Neuronal stem cell (in vitro differentiated cells): ENCODE measurements at regions not wholly inside any gene's neighbourhood (a gene's known extent, or its start where the extent isn't known, plus 50 kb on each side); places are given as distances from the start of the nearest gene placed in this dataset.

Experiments
- DNase-seq: peaks from one replicate; pipeline ENCODE4 v3.0.0-alpha.2; 2013; ENCODE audit warnings: low spot score
- H2AFZ ChIP-seq: one replicate; pipeline ENCODE4 v1.6.1; 2013; ENCODE audit warnings: mild to moderate bottlenecking, low read length, inconsistent platforms
- H2AK5ac ChIP-seq: 2 replicates; pipeline ENCODE4 v1.6.1; 2013; ENCODE audit warnings: low read depth, mild to moderate bottlenecking, inconsistent platforms, low read length, moderate library complexity, mixed read lengths
- H2BK120ac ChIP-seq: 2 replicates; pipeline ENCODE4 v1.6.1; 2013; ENCODE audit warnings: low read depth, mild to moderate bottlenecking, inconsistent platforms, low read length, moderate library complexity, mixed read lengths
- H2BK12ac ChIP-seq: one replicate; pipeline ENCODE4 v1.6.1; 2013; ENCODE audit warnings: low read length, inconsistent platforms
- H2BK15ac ChIP-seq: 2 replicates; pipeline ENCODE4 v1.6.1; 2013; ENCODE audit warnings: mild to moderate bottlenecking, low read length, inconsistent platforms, mixed read lengths
- H2BK5ac ChIP-seq: one replicate; pipeline ENCODE4 v1.6.1; 2013; ENCODE audit warnings: inconsistent platforms, mild to moderate bottlenecking, low read length, moderate library complexity
- H3K14ac ChIP-seq: one replicate; pipeline ENCODE4 v1.6.1; 2013; ENCODE audit warnings: low read length, inconsistent platforms
- H3K18ac ChIP-seq: 2 replicates; pipeline ENCODE4 v1.6.1; 2013; ENCODE audit warnings: low read length, inconsistent platforms
- H3K23ac ChIP-seq: 2 replicates; pipeline ENCODE4 v1.6.1; 2013; ENCODE audit warnings: low read depth, mild to moderate bottlenecking, mixed read lengths, low read length, inconsistent platforms; ENCODE audit not compliant: poor library complexity
- H3K27ac ChIP-seq: replicated peaks from 3 replicates; pipeline ENCODE4 v1.5.1; 2013; ENCODE audit warnings: low read length, inconsistent platforms
- H3K27me3 ChIP-seq, 3 experiments: 2 replicates each; pipeline ENCODE4 v1.6.1; 2013; ENCODE audit warnings: low read length in 3 of 3, mild to moderate bottlenecking in 2 of 3, inconsistent platforms in 1 of 3, low read depth in 1 of 3, mixed read lengths in 1 of 3, moderate library complexity in 1 of 3; ENCODE audit not compliant: control insufficient read depth in 3 of 3, insufficient read depth in 3 of 3
- H3K36me3 ChIP-seq, 2 donors: replicated peaks in 1 of 2; 2 replicates each; pipeline ENCODE4 v1.6.1; 2013; ENCODE audit warnings: low read length in 2 of 2; ENCODE audit not compliant: control insufficient read depth in 2 of 2, insufficient read depth in 2 of 2
- H3K4ac ChIP-seq: 2 replicates; pipeline ENCODE4 v1.6.1; 2013; ENCODE audit warnings: inconsistent platforms, mild to moderate bottlenecking, low read length, moderate library complexity
- H3K4me1 ChIP-seq, 2 donors: 1 replicate in 1 of 2; 2 replicates in 1 of 2; pipeline ENCODE4 v1.6.1; 2013; ENCODE audit warnings: low read length in 2 of 2, low read depth in 1 of 2; ENCODE audit not compliant: control insufficient read depth in 2 of 2, insufficient read depth in 1 of 2
- H3K4me2 ChIP-seq: one replicate; pipeline ENCODE4 v1.6.1; 2013; ENCODE audit warnings: mild to moderate bottlenecking, low read length, inconsistent platforms; ENCODE audit not compliant: insufficient read depth, poor library complexity, severe bottlenecking
- H3K4me3 ChIP-seq, 2 donors: 2 replicates each; pipeline ENCODE4 v1.5.1; 2013; ENCODE audit warnings: low read length in 2 of 2, mild to moderate bottlenecking in 2 of 2, inconsistent platforms in 1 of 2, moderate library complexity in 1 of 2
- H3K79me1 ChIP-seq: one replicate; pipeline ENCODE4 v1.6.1; 2013; ENCODE audit warnings: low read depth, mild to moderate bottlenecking, inconsistent platforms, low read length, moderate library complexity
- H3K9ac ChIP-seq: one replicate; pipeline ENCODE4 v1.6.1; 2013; ENCODE audit warnings: mild to moderate bottlenecking, low read depth, low read length, inconsistent platforms; ENCODE audit not compliant: poor library complexity
- H3K9me3 ChIP-seq, 2 donors: replicated peaks in 1 of 2; 2 replicates each; pipeline versions ENCODE3 to v1.6.1; 2013; ENCODE audit warnings: low read length in 2 of 2, mild to moderate bottlenecking in 2 of 2, inconsistent platforms in 1 of 2, low read depth in 1 of 2, mixed read lengths in 1 of 2, moderate library complexity in 1 of 2; ENCODE audit not compliant: control insufficient read depth in 2 of 2, insufficient read depth in 1 of 2
- H4K8ac ChIP-seq: one replicate; pipeline ENCODE4 v1.6.1; 2013; ENCODE audit warnings: low read depth, mild to moderate bottlenecking, inconsistent platforms, low read length, moderate library complexity
- H4K91ac ChIP-seq: one replicate; pipeline ENCODE4 v1.6.1; 2013; ENCODE audit warnings: low read length, low read depth, mild to moderate bottlenecking, inconsistent platforms; ENCODE audit not compliant: poor library complexity
- WGBS, 2 donors: extraction: QIAGEN DNeasy Blood & Tissue Kit; methylation state at CpG; one replicate each; pipeline ENCODE4 v1.1.7; 2013; ENCODE audit warnings: missing lambda C conversion rate in 2 of 2, mixed read lengths in 1 of 2; ENCODE audit not compliant: insufficient read length in 2 of 2, insufficient replicate concordance in 1 of 2; ENCODE audit errors: extremely low coverage in 2 of 2; 5-methylcytosine and 5-hydroxymethylcytosine counted together

DNA sequence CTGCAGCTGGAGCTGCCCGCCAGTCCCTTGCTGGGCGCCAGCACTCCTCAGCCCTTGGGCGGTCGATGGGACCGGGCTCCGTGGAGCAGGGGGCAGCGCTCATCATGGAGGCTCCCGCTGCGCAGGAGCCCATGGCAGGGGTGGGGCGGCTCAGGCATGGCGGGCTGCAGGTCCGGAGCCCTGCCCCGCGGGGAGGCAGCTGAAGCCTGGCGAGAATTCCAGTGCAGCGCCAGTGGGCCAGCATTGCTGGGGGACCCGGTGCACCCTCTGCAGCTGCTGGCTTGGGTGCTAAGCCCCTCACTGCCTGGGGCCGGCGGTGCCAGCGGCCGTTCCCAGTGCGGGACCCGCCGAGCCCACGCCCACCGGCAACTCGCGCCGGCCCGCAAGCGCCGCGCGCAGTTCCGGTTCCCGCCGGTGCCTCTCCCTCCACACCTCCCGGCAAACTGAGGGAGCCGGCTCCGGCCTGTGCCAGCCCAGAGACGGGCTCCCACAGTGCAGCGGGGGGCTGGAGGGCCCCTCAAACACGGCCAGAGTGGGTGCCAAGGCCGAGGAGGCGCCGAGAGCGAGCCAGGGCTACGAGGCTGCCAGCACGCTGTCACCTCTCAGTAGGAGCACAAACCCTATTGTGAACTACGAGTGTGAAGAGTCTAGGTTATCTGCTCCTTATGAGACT is 687.1 kb downstream of the PCDH17 start:
- no peaks in the 10 kb centered on the region for H3K4me1 ChIP-seq
- H2BK120ac ChIP-seq: no peak overlapping the region
- no peak overlapping the region for H2BK5ac ChIP-seq
- H4K91ac ChIP-seq: no peak overlapping the region
- H3K27me3 ChIP-seq: no peaks in the 10 kb centered on the region
- H4K8ac ChIP-seq: peak overlapping the region; percentile 17
- H3K79me1 ChIP-seq: no peaks in the 10 kb centered on the region
- H2BK12ac ChIP-seq: no peak overlapping the region
- no peaks in the 10 kb centered on the region for H3K36me3 ChIP-seq
- no peak overlapping the region for H2AK5ac ChIP-seq
- H3K23ac ChIP-seq: no peak overlapping the region
- H2AFZ ChIP-seq: no peak overlapping the region
- no peak overlapping the region for H2BK15ac ChIP-seq
- no peak overlapping the region for H3K14ac ChIP-seq
- no peak overlapping the region for H3K27ac ChIP-seq
- no peak for DNase-seq
- H3K18ac ChIP-seq: no peak overlapping the region
- H3K4me2 ChIP-seq: no peak overlapping the region
- H3K9me3 ChIP-seq: no peaks in the 10 kb centered on the region
- H3K4me3 ChIP-seq: no peak overlapping the region
- WGBS, 2 donors: no CpG with 5 or more reads among the region's 50 CpGs
- no peak overlapping the region for H3K9ac ChIP-seq
- no peak overlapping the region for H3K4ac ChIP-seq

DNA sequence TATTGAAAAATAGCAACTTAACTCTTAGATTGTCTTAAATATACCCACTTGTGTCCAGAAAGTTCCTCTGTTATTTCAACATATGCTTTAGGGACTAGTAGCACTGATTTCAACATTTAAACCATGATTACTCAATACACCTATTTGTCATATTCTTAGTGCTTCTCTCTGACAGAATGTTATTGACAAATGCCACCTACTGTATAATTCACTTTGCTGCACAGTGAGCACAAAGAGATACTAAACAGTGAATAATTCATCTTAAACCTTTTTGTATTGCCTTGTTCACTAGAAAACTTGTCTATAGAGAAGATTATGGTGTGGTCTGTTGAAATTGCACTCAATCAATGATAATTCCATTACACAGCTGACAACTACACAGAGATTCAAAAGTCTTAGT is 692.6 kb downstream of the PCDH17 start:
- no peak overlapping the region for H3K27ac ChIP-seq
- H2BK12ac ChIP-seq: no peak overlapping the region
- H2AFZ ChIP-seq: peak overlapping the region; percentile 24
- no peak overlapping the region for H4K91ac ChIP-seq
- no peak overlapping the region for H2BK15ac ChIP-seq
- no peak overlapping the region for H4K8ac ChIP-seq
- H2BK5ac ChIP-seq: no peak overlapping the region
- H3K4me1 ChIP-seq: no peaks in the 10 kb centered on the region
- no peak overlapping the region for H3K9ac ChIP-seq
- no peak overlapping the region for H3K18ac ChIP-seq
- no peak overlapping the region for H2BK120ac ChIP-seq
- H3K14ac ChIP-seq: no peak overlapping the region
- H3K9me3 ChIP-seq: no peaks in the 10 kb centered on the region
- H3K36me3 ChIP-seq: no peaks in the 10 kb centered on the region
- no peak overlapping the region for H3K23ac ChIP-seq
- H3K27me3 ChIP-seq: no peaks in the 10 kb centered on the region
- H2AK5ac ChIP-seq: no peak overlapping the region
- H3K79me1 ChIP-seq: no peaks in the 10 kb centered on the region
- no peak overlapping the region for H3K4ac ChIP-seq
- no peak overlapping the region for H3K4me2 ChIP-seq
- no peak for DNase-seq
- H3K4me3 ChIP-seq: no peak overlapping the region

DNA sequence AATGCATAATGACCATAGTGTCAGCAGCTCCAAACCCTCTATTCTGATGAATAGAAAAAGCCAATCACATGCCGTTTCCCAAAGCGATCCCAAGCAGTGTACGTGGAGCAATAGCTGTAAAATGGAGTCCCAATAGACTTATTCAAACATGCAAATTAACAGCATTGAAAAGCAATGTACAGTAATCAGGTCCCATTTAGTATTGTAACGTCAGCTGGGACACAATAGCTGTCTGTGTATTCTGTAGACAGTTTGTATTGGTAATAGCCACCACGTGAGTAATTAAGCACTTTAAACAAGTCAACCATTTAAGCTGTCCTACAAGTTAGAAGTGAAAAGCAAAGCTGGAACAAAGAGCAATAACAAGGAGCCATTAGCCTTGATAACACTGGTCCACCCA is 698.2 kb downstream of the PCDH17 start:
- Histone ChIP-seq H3K27ac (no peak overlapping the region), H3K4me2 (no peak overlapping the region), H3K27me3 (no peaks in the 10 kb centered on the region), H2BK5ac (no peak overlapping the region), H3K9me3 (no peaks in the 10 kb centered on the region), H4K8ac (no peak overlapping the region), H2BK120ac (no peak overlapping the region), H3K79me1 (no peaks in the 10 kb centered on the region), H3K4me1 (no peaks in the 10 kb centered on the region), H3K14ac (no peak overlapping the region), H3K23ac (no peak overlapping the region), H3K9ac (no peak overlapping the region), H3K36me3 (no peaks in the 10 kb centered on the region), H4K91ac (no peak overlapping the region), H3K4me3 (no peak overlapping the region), H2AFZ (no peak overlapping the region), H2BK15ac (no peak overlapping the region), H3K18ac (no peak overlapping the region), H2BK12ac (no peak overlapping the region), H3K4ac (no peak overlapping the region), H2AK5ac (no peak overlapping the region)
- no peak for DNase-seq
- no CpG with 5 or more reads among the region's 5 CpGs for WGBS, 2 donors

DNA sequence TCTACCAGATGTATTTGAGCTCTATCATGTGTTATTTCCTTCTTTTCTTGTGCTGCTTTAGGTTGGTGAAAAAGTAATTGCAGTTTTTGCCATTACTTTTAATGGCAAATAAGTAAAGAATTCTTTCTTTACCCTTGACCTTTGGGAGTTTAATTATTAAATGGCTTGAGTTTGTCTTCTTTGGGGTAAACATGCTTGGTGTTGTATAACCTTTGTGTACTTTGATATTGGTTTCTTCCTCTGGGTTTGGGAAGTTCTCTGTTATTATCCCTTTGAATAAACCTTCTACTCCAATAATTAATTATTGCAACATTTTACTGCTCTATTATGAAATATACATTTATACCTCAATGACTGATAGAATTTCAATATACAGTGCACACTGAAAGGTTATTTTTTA is 709.4 kb downstream of the PCDH17 start:
- Histone ChIP-seq H3K4me1 (no peaks in the 10 kb centered on the region), H2BK5ac (no peak overlapping the region), H3K4ac (no peak overlapping the region), H3K36me3 (no peaks in the 10 kb centered on the region), H3K27me3 (no peaks in the 10 kb centered on the region), H2AFZ (no peak overlapping the region), H4K8ac (no peak overlapping the region), H3K27ac (no peak overlapping the region), H2BK15ac (no peak overlapping the region), H3K9ac (no peak overlapping the region), H3K23ac (no peak overlapping the region), H3K4me3 (no peak overlapping the region), H4K91ac (no peak overlapping the region), H3K18ac (no peak overlapping the region), H3K9me3 (peaks cover 0 to 10% of the 10 kb centered on the region in 2 donors), H2BK12ac (no peak overlapping the region), H2AK5ac (no peak overlapping the region), H2BK120ac (no peak overlapping the region), H3K79me1 (no peaks in the 10 kb centered on the region), H3K4me2 (no peak overlapping the region), H3K14ac (no peak overlapping the region)
- DNase-seq: no peak
